ENCODE measurements at regions not wholly inside any gene's neighbourhood (a gene's known extent, or its start where the extent isn't known, plus 50 kb on each side); places are given as distances from the start of the nearest gene placed in this dataset.

DNA sequence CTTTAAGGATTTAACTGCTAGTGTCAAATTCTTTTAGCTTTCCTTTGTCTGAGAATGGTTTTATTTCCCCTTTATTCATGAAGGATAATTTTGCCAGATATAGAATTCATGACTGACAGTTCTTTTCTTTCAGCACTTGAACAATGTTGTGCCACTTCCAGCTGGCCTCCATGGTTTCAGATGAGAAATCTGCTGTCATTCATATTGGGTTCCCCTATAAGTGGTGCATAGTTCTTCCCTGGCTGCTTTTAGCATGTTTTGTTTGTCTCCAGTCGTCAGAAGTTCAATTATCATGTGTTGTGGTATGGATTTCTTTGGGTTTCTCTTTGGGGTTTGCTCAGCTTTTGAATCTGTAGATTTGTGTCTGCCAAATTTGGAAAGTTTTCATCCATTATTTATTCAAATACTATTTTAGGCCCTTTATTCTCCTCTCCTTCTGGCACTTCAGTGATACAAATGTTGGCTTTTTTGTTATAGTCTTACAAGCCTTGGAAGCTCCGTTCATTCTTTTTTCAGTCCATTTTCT lies 76.3 kb upstream of the TGM3 start:
- no peak for TF ChIP-seq RAD21 (conservative IDR thresholded peaks at IDR 0.05)
- TF ChIP-seq CTCF (IDR thresholded peaks at IDR 0.05; ENCODE audit: poor library complexity, severe bottlenecking) = no peak
- TF ChIP-seq MXI1 (conservative IDR thresholded peaks at IDR 0.05; ENCODE audit: poor library complexity, severe bottlenecking) = no peak

Measured in neural cell (in vitro differentiated cells).